ENCODE measurements at regions not wholly inside any gene's neighbourhood (a gene's known extent, or its start where the extent isn't known, plus 50 kb on each side); places are given as distances from the start of the nearest gene placed in this dataset.

DNA sequence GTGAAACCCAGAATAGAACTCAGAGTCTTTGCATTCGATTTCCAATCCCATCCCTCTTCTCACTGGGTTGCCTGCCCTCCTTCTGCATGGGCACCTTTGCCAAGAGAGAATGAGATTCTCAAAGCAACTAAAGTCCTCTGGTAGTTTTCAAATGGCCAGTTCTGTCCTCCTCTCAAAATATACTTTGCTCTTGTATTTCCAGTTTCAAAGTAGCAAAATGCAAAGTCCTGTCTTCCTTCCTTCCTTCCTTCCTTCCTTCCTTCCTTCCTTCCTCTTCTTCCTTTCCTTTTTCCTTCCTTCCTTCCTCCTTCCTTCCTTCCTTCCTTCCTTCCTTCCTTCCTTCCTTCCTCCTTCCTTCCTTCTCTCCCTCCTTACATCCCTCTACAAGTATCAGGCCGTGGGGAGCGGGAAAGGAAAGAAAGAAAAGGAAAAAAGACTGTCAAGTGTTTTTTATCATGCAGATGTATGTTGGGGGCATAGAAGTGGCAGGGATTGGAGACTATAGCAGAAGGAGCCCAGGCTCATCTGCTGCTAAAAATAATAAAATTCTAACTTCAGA is 265.2 kb downstream of the CD83 start:
- TF ChIP-seq, protein P1, sequence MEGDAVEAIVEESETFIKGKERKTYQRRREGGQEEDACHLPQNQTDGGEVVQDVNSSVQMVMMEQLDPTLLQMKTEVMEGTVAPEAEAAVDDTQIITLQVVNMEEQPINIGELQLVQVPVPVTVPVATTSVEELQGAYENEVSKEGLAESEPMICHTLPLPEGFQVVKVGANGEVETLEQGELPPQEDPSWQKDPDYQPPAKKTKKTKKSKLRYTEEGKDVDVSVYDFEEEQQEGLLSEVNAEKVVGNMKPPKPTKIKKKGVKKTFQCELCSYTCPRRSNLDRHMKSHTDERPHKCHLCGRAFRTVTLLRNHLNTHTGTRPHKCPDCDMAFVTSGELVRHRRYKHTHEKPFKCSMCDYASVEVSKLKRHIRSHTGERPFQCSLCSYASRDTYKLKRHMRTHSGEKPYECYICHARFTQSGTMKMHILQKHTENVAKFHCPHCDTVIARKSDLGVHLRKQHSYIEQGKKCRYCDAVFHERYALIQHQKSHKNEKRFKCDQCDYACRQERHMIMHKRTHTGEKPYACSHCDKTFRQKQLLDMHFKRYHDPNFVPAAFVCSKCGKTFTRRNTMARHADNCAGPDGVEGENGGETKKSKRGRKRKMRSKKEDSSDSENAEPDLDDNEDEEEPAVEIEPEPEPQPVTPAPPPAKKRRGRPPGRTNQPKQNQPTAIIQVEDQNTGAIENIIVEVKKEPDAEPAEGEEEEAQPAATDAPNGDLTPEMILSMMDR (IDR thresholded peaks at IDR 0.05): no peak
- TF ChIP-seq POLR2A (IDR thresholded peaks at IDR 0.05; ENCODE audit: low read depth) (no peak), EP300 (IDR thresholded peaks at IDR 0.05) (no peak), POLR2AphosphoS5 (IDR thresholded peaks at IDR 0.05) (no peak)
